H9 (cell line): ENCODE measurements at regions not wholly inside any gene's neighbourhood (a gene's known extent, or its start where the extent isn't known, plus 50 kb on each side); places are given as distances from the start of the nearest gene placed in this dataset.

ENCODE experiments used
- DNase-seq: peaks from one replicate; pipeline ENCODE4 v3.0.0-alpha.2; 2017
- H2AFZ ChIP-seq: one replicate; pipeline ENCODE4 v1.6.1; 2013; ENCODE audit warnings: mild to moderate bottlenecking, low read length, control low read depth, moderate library complexity
- H2AK5ac ChIP-seq: 2 replicates; pipeline ENCODE4 v1.6.1; 2013; ENCODE audit warnings: low read length, control low read depth, mixed read lengths; ENCODE audit not compliant: insufficient read length
- H2BK120ac ChIP-seq: one replicate; pipeline ENCODE4 v1.6.1; 2013; ENCODE audit warnings: low read depth, mild to moderate bottlenecking, low read length, control low read depth, inconsistent platforms; ENCODE audit not compliant: poor library complexity, severe bottlenecking
- H2BK12ac ChIP-seq: 2 replicates; pipeline ENCODE4 v1.6.1; 2013; ENCODE audit warnings: low read length, control low read depth, mixed read lengths, low read depth; ENCODE audit not compliant: insufficient read length
- H2BK15ac ChIP-seq: 2 replicates; pipeline ENCODE4 v1.6.1; 2013; ENCODE audit warnings: low read depth, low read length, control low read depth
- H2BK20ac ChIP-seq: one replicate; pipeline ENCODE4 v1.6.1; 2013; ENCODE audit warnings: low read depth, mild to moderate bottlenecking, low read length, control low read depth, inconsistent platforms; ENCODE audit not compliant: poor library complexity, severe bottlenecking
- H2BK5ac ChIP-seq: 2 replicates; pipeline ENCODE4 v1.6.1; 2013; ENCODE audit warnings: low read length, control low read depth, mixed read lengths; ENCODE audit not compliant: insufficient read length
- H3K14ac ChIP-seq: 2 replicates; pipeline ENCODE4 v1.6.1; 2013; ENCODE audit warnings: low read length, control low read depth; ENCODE audit not compliant: insufficient read depth
- H3K18ac ChIP-seq: 2 replicates; pipeline ENCODE4 v1.6.1; 2013; ENCODE audit warnings: low read depth, mild to moderate bottlenecking, mixed read lengths, low read length, control low read depth; ENCODE audit not compliant: insufficient read length
- H3K23ac ChIP-seq: 2 replicates; pipeline ENCODE4 v1.6.1; 2013; ENCODE audit warnings: low read length, control low read depth, mixed read lengths, low read depth; ENCODE audit not compliant: insufficient read length
- H3K23me2 ChIP-seq: 2 replicates; pipeline ENCODE4 v1.6.1; 2013; ENCODE audit warnings: low read depth, mild to moderate bottlenecking, mixed read lengths, low read length, control low read depth; ENCODE audit not compliant: insufficient read length, poor library complexity, severe bottlenecking
- H3K27ac ChIP-seq: 2 replicates; pipeline ENCODE4 v1.5.1; 2013; ENCODE audit warnings: low read length, control low read depth, mixed read lengths, low read depth; ENCODE audit not compliant: insufficient read length
- H3K27me3 ChIP-seq: 2 replicates; pipeline ENCODE4 v1.6.1; 2013; ENCODE audit warnings: low read length, control low read depth, inconsistent platforms; ENCODE audit not compliant: insufficient read depth
- H3K4ac ChIP-seq: 2 replicates; pipeline ENCODE4 v1.6.1; 2013; ENCODE audit warnings: low read depth, mild to moderate bottlenecking, control low read depth, inconsistent platforms, low read length, moderate library complexity
- H3K4me1 ChIP-seq: 2 replicates; pipeline ENCODE4 v1.6.1; 2013; ENCODE audit warnings: low read length, control low read depth, inconsistent platforms; ENCODE audit not compliant: insufficient read depth
- H3K4me2 ChIP-seq: 2 replicates; pipeline ENCODE4 v1.6.1; 2013; ENCODE audit warnings: low read length, control low read depth, mixed read lengths; ENCODE audit not compliant: insufficient read length, insufficient read depth
- H3K56ac ChIP-seq: 2 replicates; pipeline ENCODE4 v1.6.1; 2013; ENCODE audit warnings: low read depth, mild to moderate bottlenecking, mixed read lengths, low read length, control low read depth; ENCODE audit not compliant: insufficient read length
- H3K79me1 ChIP-seq: 2 replicates; pipeline ENCODE4 v1.6.1; 2013; ENCODE audit warnings: low read depth, mild to moderate bottlenecking, moderate library complexity, low read length, control low read depth, inconsistent platforms; ENCODE audit not compliant: insufficient read depth, poor library complexity, severe bottlenecking
- H3K79me2 ChIP-seq: 2 replicates; pipeline ENCODE4 v1.6.1; 2013; ENCODE audit warnings: low read length, control low read depth, inconsistent platforms; ENCODE audit not compliant: insufficient read depth
- H3K9ac ChIP-seq: 2 replicates; pipeline ENCODE4 v1.6.1; 2013; ENCODE audit warnings: low read length, control low read depth, mixed read lengths; ENCODE audit not compliant: insufficient read length; ENCODE audit errors: extremely low read depth
- H3K9me3 ChIP-seq: one replicate; pipeline ENCODE4 v1.6.1; 2013; ENCODE audit warnings: low read depth, low read length, inconsistent platforms; ENCODE audit not compliant: control insufficient read depth
- H3T11ph ChIP-seq: one replicate; pipeline ENCODE4 v1.6.1; 2013; ENCODE audit warnings: mild to moderate bottlenecking, low read length, control low read depth, inconsistent platforms
- H4K20me1 ChIP-seq: one replicate; pipeline ENCODE4 v1.6.1; 2013; ENCODE audit not compliant: control insufficient read depth, insufficient read length, insufficient read depth
- H4K5ac ChIP-seq: 2 replicates; pipeline ENCODE4 v1.6.1; 2013; ENCODE audit warnings: low read depth, mild to moderate bottlenecking, mixed read lengths, low read length, control low read depth; ENCODE audit not compliant: insufficient read length
- H4K8ac ChIP-seq: replicated peaks from 2 replicates; pipeline ENCODE4 v1.6.1; 2013; ENCODE audit warnings: low read length, control low read depth, mixed read lengths, low read depth; ENCODE audit not compliant: insufficient read length
- H4K91ac ChIP-seq: 2 replicates; pipeline ENCODE4 v1.6.1; 2013; ENCODE audit warnings: low read depth, mild to moderate bottlenecking, moderate library complexity, mixed read lengths, low read length, control low read depth; ENCODE audit not compliant: insufficient read length
- H3K27ac Mint-ChIP-seq, 3 experiments: 2 replicates in 2 of 3; 3 replicates in 1 of 3; pipeline ENCODE4 v1.8.0; 2020 to 2021; ENCODE audit warnings: mixed read lengths in 3 of 3, mild to moderate bottlenecking in 1 of 3, moderate library complexity in 1 of 3
- H3K27me3 Mint-ChIP-seq: 2 replicates; pipeline ENCODE4 v1.8.0; 2021; ENCODE audit warnings: low read depth, mild to moderate bottlenecking, moderate library complexity, mixed read lengths
- H3K36me3 Mint-ChIP-seq, 3 experiments: 2 replicates in 2 of 3; 3 replicates in 1 of 3; pipeline ENCODE4 v1.8.0; 2020 to 2021; ENCODE audit warnings: low read depth in 3 of 3, mixed read lengths in 3 of 3; ENCODE audit not compliant: insufficient read depth in 1 of 3
- H3K4me1 Mint-ChIP-seq, 2 experiments: 2 replicates each; pipeline ENCODE4 v1.8.0; 2020; ENCODE audit warnings: mixed read lengths in 2 of 2
- H3K4me3 Mint-ChIP-seq, 2 experiments: 2 replicates in 1 of 2; 3 replicates in 1 of 2; pipeline ENCODE4 v1.8.0; 2020 to 2021; ENCODE audit warnings: mild to moderate bottlenecking in 2 of 2, mixed read lengths in 2 of 2, moderate library complexity in 1 of 2
- H3K9me3 Mint-ChIP-seq, 2 experiments: 2 replicates in 1 of 2; 3 replicates in 1 of 2; pipeline ENCODE4 v1.8.0; 2020; ENCODE audit warnings: mild to moderate bottlenecking in 2 of 2, mixed read lengths in 2 of 2, moderate library complexity in 1 of 2
- WGBS: extraction: QIAGEN DNeasy Blood & Tissue Kit; methylation state at CpG from one replicate; pipeline ENCODE4 v1.1.7; 2013; ENCODE audit warnings: missing lambda C conversion rate, low lambda C conversion rate, mixed read lengths; ENCODE audit not compliant: insufficient read length; ENCODE audit errors: extremely low coverage; 5-methylcytosine and 5-hydroxymethylcytosine counted together
- TF ChIP-seq, protein P1 (sequence below): fragments of 200-600 bp; sonication (generic); conservative IDR thresholded peaks from 3 replicates; pipeline ENCODE4 v1.8.0; 2021; ENCODE audit warnings: antibody characterized with exemption, mild to moderate bottlenecking

DNA sequence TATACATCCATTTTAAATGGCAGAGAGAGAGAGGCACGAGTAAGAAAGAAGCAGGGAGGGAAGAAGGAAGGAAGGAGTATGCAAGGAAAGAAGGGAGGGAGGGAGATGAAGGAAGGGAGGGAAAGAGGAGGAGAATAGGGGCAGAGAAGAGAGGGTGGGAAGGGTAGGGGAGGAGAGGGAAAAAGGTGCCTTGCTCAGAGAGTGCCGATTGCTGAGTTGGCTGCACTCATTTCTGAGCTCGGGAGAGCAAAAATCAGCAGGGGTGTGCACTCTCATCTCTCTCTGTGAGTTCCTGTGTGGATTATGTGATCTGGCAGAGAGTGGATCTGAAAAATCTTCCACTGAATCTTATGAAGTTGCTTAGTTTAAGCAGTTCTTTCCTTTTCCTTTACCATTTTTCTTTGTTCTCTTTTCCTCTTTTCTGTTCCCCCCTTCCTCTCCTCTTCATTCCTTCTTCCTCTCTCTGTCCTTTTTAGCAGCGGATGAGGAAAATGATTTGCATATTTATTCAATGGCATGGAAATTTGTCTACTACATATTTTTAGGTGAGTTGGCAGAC lies 108.7 kb downstream of the PERP start:
- H3K18ac ChIP-seq: no peak overlapping the region
- no CpG with 5 or more reads among the region's 4 CpGs for WGBS
- H3K56ac ChIP-seq: no peak overlapping the region
- no peaks in the 10 kb centered on the region for H3K27me3 ChIP-seq
- H3K4me1 ChIP-seq: no peaks in the 10 kb centered on the region
- H2AFZ ChIP-seq: no peak overlapping the region
- no peak overlapping the region for H4K8ac ChIP-seq
- Mint-ChIP-seq H3K27ac (no peak overlapping the region; a peak in 1 of 7 replicates), H3K4me3 (no peak overlapping the region), H3K27me3 (no peaks in the 10 kb centered on the region; the same call in 1 of the 2 replicates), H3K4me1 (no peaks in the 10 kb centered on the region), H3K36me3 (peaks cover 0 to 4% (median 0%) of the 10 kb centered on the region in 3 experiments; a peak in 2 of 7 replicates), H3K9me3 (peaks cover 5 to 14% of the 10 kb centered on the region in 2 experiments; a peak in 4 of 5 replicates)
- DNase-seq: no peak
- H3K14ac ChIP-seq: no peak overlapping the region
- H4K91ac ChIP-seq: no peak overlapping the region
- no peak overlapping the region for H3K4ac ChIP-seq
- H3K9me3 ChIP-seq: no peaks in the 10 kb centered on the region
- no peak overlapping the region for H2BK20ac ChIP-seq
- H4K20me1 ChIP-seq: no peaks in the 10 kb centered on the region
- H2BK5ac ChIP-seq: no peak overlapping the region
- no peak overlapping the region for H3T11ph ChIP-seq
- no peak overlapping the region for H2BK12ac ChIP-seq
- no peak overlapping the region for H3K23ac ChIP-seq
- H3K9ac ChIP-seq: no peak overlapping the region
- H3K79me1 ChIP-seq: no peaks in the 10 kb centered on the region
- H3K4me2 ChIP-seq: no peak overlapping the region
- H2AK5ac ChIP-seq: no peak overlapping the region
- no peak overlapping the region for H4K5ac ChIP-seq
- H3K27ac ChIP-seq: no peak overlapping the region
- TF ChIP-seq, protein P1, sequence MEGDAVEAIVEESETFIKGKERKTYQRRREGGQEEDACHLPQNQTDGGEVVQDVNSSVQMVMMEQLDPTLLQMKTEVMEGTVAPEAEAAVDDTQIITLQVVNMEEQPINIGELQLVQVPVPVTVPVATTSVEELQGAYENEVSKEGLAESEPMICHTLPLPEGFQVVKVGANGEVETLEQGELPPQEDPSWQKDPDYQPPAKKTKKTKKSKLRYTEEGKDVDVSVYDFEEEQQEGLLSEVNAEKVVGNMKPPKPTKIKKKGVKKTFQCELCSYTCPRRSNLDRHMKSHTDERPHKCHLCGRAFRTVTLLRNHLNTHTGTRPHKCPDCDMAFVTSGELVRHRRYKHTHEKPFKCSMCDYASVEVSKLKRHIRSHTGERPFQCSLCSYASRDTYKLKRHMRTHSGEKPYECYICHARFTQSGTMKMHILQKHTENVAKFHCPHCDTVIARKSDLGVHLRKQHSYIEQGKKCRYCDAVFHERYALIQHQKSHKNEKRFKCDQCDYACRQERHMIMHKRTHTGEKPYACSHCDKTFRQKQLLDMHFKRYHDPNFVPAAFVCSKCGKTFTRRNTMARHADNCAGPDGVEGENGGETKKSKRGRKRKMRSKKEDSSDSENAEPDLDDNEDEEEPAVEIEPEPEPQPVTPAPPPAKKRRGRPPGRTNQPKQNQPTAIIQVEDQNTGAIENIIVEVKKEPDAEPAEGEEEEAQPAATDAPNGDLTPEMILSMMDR: no peak
- H2BK15ac ChIP-seq: no peak overlapping the region
- no peak overlapping the region for H2BK120ac ChIP-seq
- no peaks in the 10 kb centered on the region for H3K79me2 ChIP-seq
- no peaks in the 10 kb centered on the region for H3K23me2 ChIP-seq
